ENCODE measurements at regions not wholly inside any gene's neighbourhood (a gene's known extent, or its start where the extent isn't known, plus 50 kb on each side); places are given as distances from the start of the nearest gene placed in this dataset.
A peak's percentile ranks its signal among the peaks of the same experiment; 100 is the strongest.
"Not testable (repeated sequence)": the region's sequence is repeated elsewhere in the genome, so short reads cannot be mapped to it uniquely, and the experiment has no call there.

GRCh38 chr2:131425231-131425941 lies 50.5 kb upstream of the TUBA3D start:
- Mint-ChIP-seq H3K4me3 (peak overlapping the region in 1 of 8 donors; percentile 19), H3K27ac (no peak overlapping the region), H3K9me3 (no peaks in the 10 kb centered on the region), H3K27me3 (peaks cover 37 to 52% (median 50%) of the 10 kb centered on the region in 3 donors), H3K36me3 (no peaks in the 10 kb centered on the region), H3K4me1 (peaks cover 0 to 4% (median 0%) of the 10 kb centered on the region in 3 donors)
- ATAC-seq (ENCODE audit: low read depth in 2 of 2) (no peak), DNase-seq (no peak)

GRCh38 chr2:131424605-131425114 lies 51.3 kb upstream of the TUBA3D start:
- not testable (repeated sequence) for H3K36me3 Mint-ChIP-seq; DNase-seq; H3K9me3 Mint-ChIP-seq; ATAC-seq (ENCODE audit: low read depth in 2 of 2); H3K4me1 Mint-ChIP-seq; H3K27ac Mint-ChIP-seq
- peaks cover 40 to 53% (median 49%) of the 10 kb centered on the region in 3 donors for H3K27me3 Mint-ChIP-seq
- H3K4me3 Mint-ChIP-seq, result peak overlapping the region in 1 of 8 donors; percentile 16

GRCh38 chr2:131420751-131421150 lies 55.2 kb upstream of the TUBA3D start:
- ATAC-seq (ENCODE audit: low read depth in 2 of 2); H3K9me3 Mint-ChIP-seq; H3K4me1 Mint-ChIP-seq; DNase-seq; H3K36me3 Mint-ChIP-seq; H3K27ac Mint-ChIP-seq; H3K4me3 Mint-ChIP-seq: not testable (repeated sequence)
- peaks cover 38 to 49% (median 43%) of the 10 kb centered on the region in 3 donors for H3K27me3 Mint-ChIP-seq

GRCh38 chr2:131419441-131419840 lies 55.5 kb upstream of the RAB6D start:
- DNase-seq (no peak), ATAC-seq (ENCODE audit: low read depth in 2 of 2) (no peak)
- H3K9me3 Mint-ChIP-seq, result no peaks in the 10 kb centered on the region
- peaks cover 36 to 52% (median 39%) of the 10 kb centered on the region in 3 donors for H3K27me3 Mint-ChIP-seq
- H3K36me3 Mint-ChIP-seq, result no peaks in the 10 kb centered on the region
- H3K4me3 Mint-ChIP-seq, result no peak overlapping the region
- no peak overlapping the region for H3K27ac Mint-ChIP-seq
- H3K4me1 Mint-ChIP-seq, result no peaks in the 10 kb centered on the region

GRCh38 chr2:131418625-131419024 lies 54.7 kb upstream of the RAB6D start:
- Mint-ChIP-seq H3K36me3 (no peaks in the 10 kb centered on the region), H3K9me3 (no peaks in the 10 kb centered on the region), H3K4me1 (no peaks in the 10 kb centered on the region), H3K27me3 (peaks cover 27 to 44% (median 31%) of the 10 kb centered on the region in 3 donors), H3K4me3 (no peak overlapping the region), H3K27ac (no peak overlapping the region)
- ATAC-seq (ENCODE audit: low read depth in 2 of 2) (no peak), DNase-seq (no peak)

GRCh38 chr2:131417886-131418285 lies 53.9 kb upstream of the RAB6D start:
- H3K4me1 Mint-ChIP-seq, result peaks cover 0 to 4% (median 0%) of the 10 kb centered on the region in 3 donors
- H3K4me3 Mint-ChIP-seq, result no peak overlapping the region
- ATAC-seq (ENCODE audit: low read depth in 2 of 2) (no peak), DNase-seq (no peak)
- peaks cover 26 to 43% (median 29%) of the 10 kb centered on the region in 3 donors for H3K27me3 Mint-ChIP-seq
- no peaks in the 10 kb centered on the region for H3K36me3 Mint-ChIP-seq
- H3K27ac Mint-ChIP-seq, result peak overlapping the region in 1 of 6 donors; percentile 13
- H3K9me3 Mint-ChIP-seq, result no peaks in the 10 kb centered on the region

GRCh38 chr2:131413785-131414184 lies 49.8 kb upstream of the RAB6D start:
- H3K9me3 Mint-ChIP-seq, result no peaks in the 10 kb centered on the region
- no peak overlapping the region for H3K4me3 Mint-ChIP-seq
- DNase-seq, result no peak
- H3K36me3 Mint-ChIP-seq, result no peaks in the 10 kb centered on the region
- peaks cover 0 to 4% (median 0%) of the 10 kb centered on the region in 3 donors for H3K4me1 Mint-ChIP-seq
- no peak for ATAC-seq (ENCODE audit: low read depth in 2 of 2)
- H3K27me3 Mint-ChIP-seq, result peaks cover 23 to 46% (median 24%) of the 10 kb centered on the region in 3 donors
- H3K27ac Mint-ChIP-seq, result no peak overlapping the region

Data from naive B cell (primary cell).